ENCODE measurements at regions not wholly inside any gene's neighbourhood (a gene's known extent, or its start where the extent isn't known, plus 50 kb on each side); places are given as distances from the start of the nearest gene placed in this dataset.

DNA sequence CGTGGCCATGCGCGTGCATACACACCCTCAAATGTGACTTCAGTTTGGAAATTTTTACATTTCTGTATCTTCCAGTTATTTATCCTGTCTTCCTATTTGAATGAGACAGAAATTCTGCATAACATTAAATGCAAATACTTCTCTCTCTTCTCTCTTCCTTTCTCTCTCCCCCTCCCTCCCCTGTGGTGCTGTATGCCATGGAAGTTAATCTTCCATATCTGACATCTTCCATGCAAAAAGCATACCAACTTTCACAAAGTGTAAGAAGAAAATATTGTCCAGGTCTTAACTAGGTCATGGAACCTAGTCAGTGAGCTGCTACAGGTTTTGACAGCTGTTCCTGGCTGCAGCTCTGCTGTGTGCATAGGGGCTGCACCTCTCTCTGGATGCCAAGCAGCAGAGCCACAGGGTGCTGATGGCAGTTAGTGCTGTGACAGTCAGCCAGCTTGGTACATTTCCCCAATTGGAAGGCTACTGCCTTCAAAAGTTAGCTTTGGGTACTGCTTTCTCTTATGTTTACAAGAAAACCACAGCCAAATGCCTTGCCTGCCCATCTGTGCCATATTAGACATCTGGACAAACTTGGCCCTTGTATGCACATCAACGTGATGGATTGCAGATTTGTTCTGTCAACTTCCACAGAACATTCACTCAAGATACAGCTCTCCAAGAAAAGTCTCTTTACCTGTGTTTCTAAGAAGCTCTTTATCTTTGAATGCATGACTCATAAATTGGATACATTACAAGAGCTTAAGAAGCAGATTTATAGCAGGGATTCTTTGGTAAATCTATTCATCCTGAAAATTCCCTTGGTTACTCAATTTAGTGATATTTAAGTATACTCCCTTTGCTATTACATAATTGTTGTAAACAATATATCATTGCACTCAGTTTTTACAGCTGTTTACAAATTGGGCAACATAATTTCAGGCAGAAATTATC lies 623.8 kb downstream of the EPHA5 start:
- Histone ChIP-seq H3K4me3 (no peak overlapping the region), H3K9ac (ENCODE audit: insufficient read depth in 1 of 2, low read length in 2 of 2) (no peak overlapping the region), H3K27ac (ENCODE audit: low read depth in 1 of 2, low read length in 1 of 2) (no peak overlapping the region), H3K27me3 (ENCODE audit: control insufficient read depth in 3 of 3, insufficient read depth in 3 of 3, low read length in 2 of 3) (no peaks in the 10 kb centered on the region), H3K4me1 (ENCODE audit: control insufficient read depth in 5 of 5, insufficient read depth in 5 of 5, low read length in 5 of 5) (no peaks in the 10 kb centered on the region), H3K36me3 (ENCODE audit: control insufficient read depth in 4 of 4, insufficient read depth in 4 of 4, low read length in 4 of 4) (no peaks in the 10 kb centered on the region), H3K9me3 (ENCODE audit: control insufficient read depth in 4 of 4, insufficient read depth in 3 of 4, low read length in 3 of 4) (no peaks in the 10 kb centered on the region)
- DNase-seq, result no peak
- ATAC-seq (ENCODE audit: insufficient read depth, low FRiP score), result peak; percentile 21
- TF ChIP-seq, protein P1, sequence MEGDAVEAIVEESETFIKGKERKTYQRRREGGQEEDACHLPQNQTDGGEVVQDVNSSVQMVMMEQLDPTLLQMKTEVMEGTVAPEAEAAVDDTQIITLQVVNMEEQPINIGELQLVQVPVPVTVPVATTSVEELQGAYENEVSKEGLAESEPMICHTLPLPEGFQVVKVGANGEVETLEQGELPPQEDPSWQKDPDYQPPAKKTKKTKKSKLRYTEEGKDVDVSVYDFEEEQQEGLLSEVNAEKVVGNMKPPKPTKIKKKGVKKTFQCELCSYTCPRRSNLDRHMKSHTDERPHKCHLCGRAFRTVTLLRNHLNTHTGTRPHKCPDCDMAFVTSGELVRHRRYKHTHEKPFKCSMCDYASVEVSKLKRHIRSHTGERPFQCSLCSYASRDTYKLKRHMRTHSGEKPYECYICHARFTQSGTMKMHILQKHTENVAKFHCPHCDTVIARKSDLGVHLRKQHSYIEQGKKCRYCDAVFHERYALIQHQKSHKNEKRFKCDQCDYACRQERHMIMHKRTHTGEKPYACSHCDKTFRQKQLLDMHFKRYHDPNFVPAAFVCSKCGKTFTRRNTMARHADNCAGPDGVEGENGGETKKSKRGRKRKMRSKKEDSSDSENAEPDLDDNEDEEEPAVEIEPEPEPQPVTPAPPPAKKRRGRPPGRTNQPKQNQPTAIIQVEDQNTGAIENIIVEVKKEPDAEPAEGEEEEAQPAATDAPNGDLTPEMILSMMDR (IDR thresholded peaks at IDR 0.05; ENCODE audit: control extremely low read depth, extremely low read depth), result no peak
- 81 to 90% methylated on average over 4 of the region's 4 CpGs for WGBS, 2 donors

DNA sequence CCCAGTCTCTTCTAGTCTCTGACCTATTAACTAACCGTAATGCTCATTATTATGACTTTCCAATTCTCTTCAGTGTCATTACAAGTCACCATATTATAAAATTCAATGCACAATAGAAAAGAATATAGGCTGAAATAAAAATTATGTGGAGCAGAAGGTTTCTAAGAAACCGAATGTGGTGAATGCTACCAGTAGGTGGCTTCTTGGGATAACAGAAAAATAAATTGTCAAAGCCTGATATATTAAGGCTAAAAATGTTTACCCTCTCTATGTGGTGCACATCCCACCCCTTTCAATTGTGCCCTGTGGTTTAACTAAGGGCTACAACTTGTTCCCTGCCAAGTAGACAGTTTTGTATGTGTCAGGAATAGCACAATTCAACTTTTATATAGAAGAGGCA lies 624.6 kb upstream of the TECRL start:
- ATAC-seq (ENCODE audit: insufficient read depth, low FRiP score), result no peak
- TF ChIP-seq, protein P1 (IDR thresholded peaks at IDR 0.05; ENCODE audit: control extremely low read depth, extremely low read depth), result no peak
- H3K4me1 ChIP-seq (ENCODE audit: control insufficient read depth in 5 of 5, insufficient read depth in 5 of 5, low read length in 5 of 5), result no peaks in the 10 kb centered on the region
- WGBS, 2 donors, result 64 to 68% methylated on average over 2 of the region's 2 CpGs
- H3K36me3 ChIP-seq (ENCODE audit: control insufficient read depth in 4 of 4, insufficient read depth in 4 of 4, low read length in 4 of 4), result no peaks in the 10 kb centered on the region
- no peaks in the 10 kb centered on the region for H3K27me3 ChIP-seq (ENCODE audit: control insufficient read depth in 3 of 3, insufficient read depth in 3 of 3, low read length in 2 of 3)
- DNase-seq, result no peak
- H3K9ac ChIP-seq (ENCODE audit: insufficient read depth in 1 of 2, low read length in 2 of 2), result no peak overlapping the region
- no peak overlapping the region for H3K27ac ChIP-seq (ENCODE audit: low read depth in 1 of 2, low read length in 1 of 2)
- H3K9me3 ChIP-seq (ENCODE audit: control insufficient read depth in 4 of 4, insufficient read depth in 3 of 4, low read length in 3 of 4), result no peaks in the 10 kb centered on the region
- no peak overlapping the region for H3K4me3 ChIP-seq

DNA sequence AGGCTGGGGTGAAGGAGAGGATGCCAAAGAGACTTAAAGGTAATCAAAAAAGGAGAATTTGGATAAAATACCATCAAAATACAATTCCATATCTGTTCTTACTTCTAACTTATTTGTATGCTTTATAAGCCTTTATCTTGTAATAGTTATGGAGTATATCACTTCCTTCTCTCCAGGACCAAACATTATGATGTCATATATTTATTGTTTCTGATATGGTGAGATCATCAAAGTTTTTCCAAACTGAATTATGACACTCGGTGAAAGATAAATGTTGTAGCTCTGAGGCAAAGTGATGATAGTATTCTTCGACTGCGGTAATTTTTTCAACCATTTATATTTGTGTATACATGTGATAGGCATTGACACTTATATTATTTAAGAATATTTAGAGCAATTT lies 619.3 kb upstream of the TECRL start:
- Histone ChIP-seq H3K4me1 (ENCODE audit: control insufficient read depth in 5 of 5, insufficient read depth in 5 of 5, low read length in 5 of 5) (no peaks in the 10 kb centered on the region), H3K4me3 (no peak overlapping the region), H3K9me3 (ENCODE audit: control insufficient read depth in 4 of 4, insufficient read depth in 3 of 4, low read length in 3 of 4) (no peaks in the 10 kb centered on the region), H3K27ac (ENCODE audit: low read depth in 1 of 2, low read length in 1 of 2) (no peak overlapping the region), H3K9ac (ENCODE audit: insufficient read depth in 1 of 2, low read length in 2 of 2) (no peak overlapping the region), H3K27me3 (ENCODE audit: control insufficient read depth in 3 of 3, insufficient read depth in 3 of 3, low read length in 2 of 3) (no peaks in the 10 kb centered on the region), H3K36me3 (ENCODE audit: control insufficient read depth in 4 of 4, insufficient read depth in 4 of 4, low read length in 4 of 4) (no peaks in the 10 kb centered on the region)
- DNase-seq, result no peak
- ATAC-seq (ENCODE audit: insufficient read depth, low FRiP score), result no peak
- WGBS, 2 donors, result 93 to 94% methylated on average over 3 of the region's 3 CpGs
- TF ChIP-seq, protein P1 (IDR thresholded peaks at IDR 0.05; ENCODE audit: control extremely low read depth, extremely low read depth), result no peak
